ENCODE measurements at regions not wholly inside any gene's neighbourhood (a gene's known extent, or its start where the extent isn't known, plus 50 kb on each side); places are given as distances from the start of the nearest gene placed in this dataset.

DNA sequence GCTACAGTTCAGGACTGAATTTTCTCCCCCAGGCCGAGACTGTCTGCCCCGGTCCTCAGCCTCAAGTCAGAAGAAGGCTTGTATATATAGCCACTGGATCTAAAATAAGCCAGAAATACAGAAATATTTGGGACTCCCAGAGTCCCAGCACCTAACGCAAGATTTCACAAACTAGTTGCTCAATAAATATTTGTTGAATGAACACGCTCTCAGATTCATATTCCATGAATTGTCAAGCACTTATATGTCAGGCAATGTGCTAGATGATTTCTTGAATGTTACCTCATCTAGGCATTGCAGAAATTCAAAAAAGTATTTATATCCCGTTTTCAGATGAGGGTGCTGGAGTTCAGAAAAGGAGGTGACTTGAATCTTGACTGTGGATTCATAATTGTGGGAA is 163.7 kb upstream of the KLHL29 start:
- Histone ChIP-seq H3K9ac (ENCODE audit: low read length) (no peak overlapping the region), H3K27me3 (ENCODE audit: control insufficient read depth, insufficient read depth, low read length) (no peaks in the 10 kb centered on the region), H3K4me3 (ENCODE audit: low read length) (no peak overlapping the region), H3K4me1 (ENCODE audit: control insufficient read depth, insufficient read depth, low read length) (no peaks in the 10 kb centered on the region), H3K27ac (ENCODE audit: low read depth, low read length) (no peak overlapping the region), H3K36me3 (ENCODE audit: control insufficient read depth, insufficient read depth, low read length) (no peaks in the 10 kb centered on the region)

GRCh38 chr2:23221901-23222300 is 163.1 kb upstream of the KLHL29 start:
- H3K27me3 ChIP-seq (ENCODE audit: control insufficient read depth, insufficient read depth, low read length), result no peaks in the 10 kb centered on the region
- H3K9ac ChIP-seq (ENCODE audit: low read length), result no peak overlapping the region
- H3K4me3 ChIP-seq (ENCODE audit: low read length), result no peak overlapping the region
- no peaks in the 10 kb centered on the region for H3K4me1 ChIP-seq (ENCODE audit: control insufficient read depth, insufficient read depth, low read length)
- no peak overlapping the region for H3K27ac ChIP-seq (ENCODE audit: low read depth, low read length)
- H3K36me3 ChIP-seq (ENCODE audit: control insufficient read depth, insufficient read depth, low read length), result no peaks in the 10 kb centered on the region

GRCh38 chr2:23230885-23231284 is 154.1 kb upstream of the KLHL29 start:
- no peak overlapping the region for H3K9ac ChIP-seq (ENCODE audit: low read length)
- no peak overlapping the region for H3K4me3 ChIP-seq (ENCODE audit: low read length)
- H3K4me1 ChIP-seq (ENCODE audit: control insufficient read depth, insufficient read depth, low read length), result no peaks in the 10 kb centered on the region
- H3K27me3 ChIP-seq (ENCODE audit: control insufficient read depth, insufficient read depth, low read length), result no peaks in the 10 kb centered on the region
- H3K36me3 ChIP-seq (ENCODE audit: control insufficient read depth, insufficient read depth, low read length), result no peaks in the 10 kb centered on the region
- no peak overlapping the region for H3K27ac ChIP-seq (ENCODE audit: low read depth, low read length)

DNA sequence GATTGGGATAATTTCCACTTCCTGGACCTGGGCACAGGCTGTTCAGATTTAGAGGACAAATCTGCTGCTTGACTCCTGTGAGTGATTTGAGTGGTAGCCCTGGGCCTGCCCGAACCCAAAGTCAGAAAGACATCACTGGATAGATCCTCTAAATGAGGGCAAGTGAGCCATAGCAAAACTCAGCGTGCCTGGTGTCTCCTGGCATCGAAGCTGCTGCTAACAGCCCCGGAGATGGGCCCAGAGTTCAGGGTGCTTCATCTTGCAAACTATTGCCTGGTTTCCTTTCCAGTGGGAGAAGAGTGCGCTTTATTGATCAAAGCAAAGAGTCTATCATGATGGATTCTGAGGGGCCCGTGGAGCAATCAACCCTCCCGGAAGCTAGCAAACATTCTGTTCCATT is 153.1 kb upstream of the KLHL29 start:
- Histone ChIP-seq H3K4me3 (ENCODE audit: low read length) (no peak overlapping the region), H3K27ac (ENCODE audit: low read depth, low read length) (no peak overlapping the region), H3K36me3 (ENCODE audit: control insufficient read depth, insufficient read depth, low read length) (no peaks in the 10 kb centered on the region), H3K4me1 (ENCODE audit: control insufficient read depth, insufficient read depth, low read length) (no peaks in the 10 kb centered on the region), H3K9ac (ENCODE audit: low read length) (no peak overlapping the region), H3K27me3 (ENCODE audit: control insufficient read depth, insufficient read depth, low read length) (no peaks in the 10 kb centered on the region)

DNA sequence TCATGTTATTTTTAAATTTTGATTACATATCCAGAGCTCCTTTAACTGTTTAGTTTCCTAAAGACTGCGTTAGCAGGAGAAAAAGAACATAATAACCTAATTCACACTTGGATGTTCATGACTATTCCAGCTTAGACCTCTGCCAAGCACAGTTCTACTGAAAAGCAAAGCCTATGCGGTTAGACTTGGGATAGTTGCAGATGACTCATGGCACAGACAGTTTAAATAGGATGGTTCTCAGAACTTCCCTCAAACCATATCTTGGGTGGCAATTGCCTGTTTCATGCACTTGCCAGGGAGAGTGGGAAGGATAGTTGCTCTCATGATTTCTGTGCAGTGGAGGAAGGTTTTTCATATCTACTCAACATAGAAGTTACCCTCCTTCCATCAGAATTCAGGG is 149.7 kb upstream of the KLHL29 start:
- H3K27me3 ChIP-seq (ENCODE audit: control insufficient read depth, insufficient read depth, low read length), result no peaks in the 10 kb centered on the region
- H3K36me3 ChIP-seq (ENCODE audit: control insufficient read depth, insufficient read depth, low read length), result no peaks in the 10 kb centered on the region
- no peak overlapping the region for H3K27ac ChIP-seq (ENCODE audit: low read depth, low read length)
- no peak overlapping the region for H3K4me3 ChIP-seq (ENCODE audit: low read length)
- no peak overlapping the region for H3K9ac ChIP-seq (ENCODE audit: low read length)
- H3K4me1 ChIP-seq (ENCODE audit: control insufficient read depth, insufficient read depth, low read length), result no peaks in the 10 kb centered on the region

GRCh38 chr2:23235736-23236135 is 149.2 kb upstream of the KLHL29 start:
- Histone ChIP-seq H3K4me3 (ENCODE audit: low read length) (no peak overlapping the region), H3K27me3 (ENCODE audit: control insufficient read depth, insufficient read depth, low read length) (no peaks in the 10 kb centered on the region), H3K27ac (ENCODE audit: low read depth, low read length) (no peak overlapping the region), H3K4me1 (ENCODE audit: control insufficient read depth, insufficient read depth, low read length) (no peaks in the 10 kb centered on the region), H3K36me3 (ENCODE audit: control insufficient read depth, insufficient read depth, low read length) (no peaks in the 10 kb centered on the region), H3K9ac (ENCODE audit: low read length) (no peak overlapping the region)

DNA sequence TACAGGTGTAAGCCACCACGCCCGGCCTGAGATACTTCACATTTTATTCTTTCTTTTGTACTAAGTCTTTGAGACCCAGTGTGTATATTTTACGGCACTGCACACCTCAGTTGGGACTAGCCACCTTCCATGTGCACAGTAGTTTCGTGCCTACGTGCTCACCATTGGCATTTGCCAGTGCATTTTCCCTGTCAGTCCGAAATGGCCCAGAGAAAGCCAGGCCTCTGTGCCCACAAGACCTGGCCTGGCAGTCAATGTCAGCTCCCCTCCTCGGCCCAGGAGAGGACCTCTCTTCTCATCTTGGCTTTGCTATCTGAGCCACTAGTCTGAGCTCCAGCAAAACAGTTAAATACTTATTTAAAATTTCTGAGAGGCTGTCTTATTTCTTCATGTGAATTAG is 147.8 kb upstream of the KLHL29 start:
- Histone ChIP-seq H3K27ac (ENCODE audit: low read depth, low read length) (no peak overlapping the region), H3K27me3 (ENCODE audit: control insufficient read depth, insufficient read depth, low read length) (no peaks in the 10 kb centered on the region), H3K4me1 (ENCODE audit: control insufficient read depth, insufficient read depth, low read length) (no peaks in the 10 kb centered on the region), H3K4me3 (ENCODE audit: low read length) (no peak overlapping the region), H3K9ac (ENCODE audit: low read length) (no peak overlapping the region), H3K36me3 (ENCODE audit: control insufficient read depth, insufficient read depth, low read length) (no peaks in the 10 kb centered on the region)

- Histone ChIP-seq H3K36me3 (ENCODE audit: control insufficient read depth, insufficient read depth, low read length) (no peaks in the 10 kb centered on the region), H3K4me1 (ENCODE audit: control insufficient read depth, insufficient read depth, low read length) (no peaks in the 10 kb centered on the region), H3K27ac (ENCODE audit: low read depth, low read length) (no peak overlapping the region), H3K4me3 (ENCODE audit: low read length) (no peak overlapping the region), H3K27me3 (ENCODE audit: control insufficient read depth, insufficient read depth, low read length) (no peaks in the 10 kb centered on the region), H3K9ac (ENCODE audit: low read length) (no peak overlapping the region)
These were observed 146.8 kb upstream of the KLHL29 start for GRCh38 chr2:23238011-23238657.

DNA sequence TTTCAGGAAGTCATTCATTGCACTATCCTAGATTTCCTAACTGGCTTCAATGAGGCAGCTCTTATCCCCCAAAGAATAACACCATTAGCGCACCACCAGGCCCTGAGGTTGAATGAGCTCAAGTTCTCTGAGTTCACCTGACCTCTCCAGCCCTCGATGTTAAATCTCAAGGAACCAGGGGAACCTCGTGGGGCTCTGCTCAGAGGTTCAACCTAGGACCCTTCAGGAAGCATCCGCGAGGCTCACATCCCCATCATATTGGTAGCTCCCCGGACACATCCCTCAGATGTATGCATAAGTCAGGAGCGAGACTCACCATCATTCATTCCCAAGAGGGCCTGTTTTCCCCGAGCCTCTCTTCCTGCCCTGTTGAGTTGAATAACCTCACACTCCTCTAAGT is 145.6 kb upstream of the KLHL29 start:
- Histone ChIP-seq H3K27me3 (ENCODE audit: control insufficient read depth, insufficient read depth, low read length) (no peaks in the 10 kb centered on the region), H3K4me3 (ENCODE audit: low read length) (no peak overlapping the region), H3K9ac (ENCODE audit: low read length) (no peak overlapping the region), H3K27ac (ENCODE audit: low read depth, low read length) (no peak overlapping the region), H3K36me3 (ENCODE audit: control insufficient read depth, insufficient read depth, low read length) (no peaks in the 10 kb centered on the region), H3K4me1 (ENCODE audit: control insufficient read depth, insufficient read depth, low read length) (peaks cover 2% of the 10 kb centered on the region)

- Histone ChIP-seq H3K4me3 (ENCODE audit: low read length) (no peak overlapping the region), H3K36me3 (ENCODE audit: control insufficient read depth, insufficient read depth, low read length) (no peaks in the 10 kb centered on the region), H3K27ac (ENCODE audit: low read depth, low read length) (no peak overlapping the region)
These were observed 143.9 kb upstream of the KLHL29 start for GRCh38 chr2:23241121-23241520.

GRCh38 chr2:23241611-23242245 is 143.3 kb upstream of the KLHL29 start:
- H3K27ac ChIP-seq (ENCODE audit: low read depth, low read length), result no peak overlapping the region
- no peaks in the 10 kb centered on the region for H3K27me3 ChIP-seq (ENCODE audit: control insufficient read depth, insufficient read depth, low read length)
- H3K9ac ChIP-seq (ENCODE audit: low read length), result no peak overlapping the region
- H3K36me3 ChIP-seq (ENCODE audit: control insufficient read depth, insufficient read depth, low read length), result no peaks in the 10 kb centered on the region
- H3K4me3 ChIP-seq (ENCODE audit: low read length), result no peak overlapping the region
- H3K4me1 ChIP-seq (ENCODE audit: control insufficient read depth, insufficient read depth, low read length), result peaks cover 2% of the 10 kb centered on the region

More at GRCh38 chr2:23241121-23241520, 143.9 kb upstream of the KLHL29 start:
- Histone ChIP-seq H3K9ac (ENCODE audit: low read length) (no peak overlapping the region), H3K4me1 (ENCODE audit: control insufficient read depth, insufficient read depth, low read length) (peaks cover 2% of the 10 kb centered on the region), H3K27me3 (ENCODE audit: control insufficient read depth, insufficient read depth, low read length) (no peaks in the 10 kb centered on the region)

- Histone ChIP-seq H3K27me3 (ENCODE audit: control insufficient read depth, insufficient read depth, low read length) (no peaks in the 10 kb centered on the region), H3K36me3 (ENCODE audit: control insufficient read depth, insufficient read depth, low read length) (no peaks in the 10 kb centered on the region), H3K4me3 (ENCODE audit: low read length) (no peak overlapping the region), H3K27ac (ENCODE audit: low read depth, low read length) (no peak overlapping the region), H3K4me1 (ENCODE audit: control insufficient read depth, insufficient read depth, low read length) (peaks cover 2% of the 10 kb centered on the region), H3K9ac (ENCODE audit: low read length) (no peak overlapping the region)
These were observed 141.8 kb upstream of the KLHL29 start for GRCh38 chr2:23243073-23243659.

DNA sequence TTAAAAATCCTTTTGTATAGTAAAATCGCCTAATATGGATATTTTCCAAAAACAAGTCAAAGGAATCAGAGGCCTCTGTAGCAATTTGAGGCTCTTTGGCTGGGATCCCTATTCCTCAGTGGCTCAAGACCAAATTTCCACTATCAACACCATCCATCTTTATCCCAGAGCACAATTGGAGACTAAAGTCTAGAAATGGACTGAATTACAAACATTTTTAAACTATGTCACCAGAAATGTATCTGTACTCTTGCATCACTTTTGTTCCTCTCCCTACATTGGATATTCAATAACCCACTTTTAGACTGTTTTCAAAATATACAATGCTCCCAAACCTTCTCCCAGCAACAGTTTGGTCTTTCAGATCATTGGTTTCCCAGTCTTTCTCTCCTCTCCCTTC is 140.4 kb upstream of the KLHL29 start:
- Histone ChIP-seq H3K4me1 (ENCODE audit: control insufficient read depth, insufficient read depth, low read length) (peaks cover 2% of the 10 kb centered on the region), H3K4me3 (ENCODE audit: low read length) (no peak overlapping the region), H3K9ac (ENCODE audit: low read length) (no peak overlapping the region), H3K36me3 (ENCODE audit: control insufficient read depth, insufficient read depth, low read length) (no peaks in the 10 kb centered on the region), H3K27ac (ENCODE audit: low read depth, low read length) (no peak overlapping the region), H3K27me3 (ENCODE audit: control insufficient read depth, insufficient read depth, low read length) (no peaks in the 10 kb centered on the region)

Data from rectal smooth muscle tissue (tissue), 1 donor.